Stimulated activated naive B cell treated with anti-CD40 and anti-IgM and Interleukin-4, amounts not matched to agents 10 μg/mL and 1 μg/mL and 100 μg/mL, for 72 hours (primary cell): ENCODE measurements at regions not wholly inside any gene's neighbourhood (a gene's known extent, or its start where the extent isn't known, plus 50 kb on each side); places are given as distances from the start of the nearest gene placed in this dataset.
"Not testable (repeated sequence)": the region's sequence is repeated elsewhere in the genome, so short reads cannot be mapped to it uniquely, and the experiment has no call there.

ENCODE experiments used
- ATAC-seq, 2 donors: fragments of 150-1000 bp; cut with Tn5 transposase; replicated peaks; 2 replicates each; pipeline ENCODE4 v1.10.0; 2021; ENCODE audit warnings: moderate library complexity in 1 of 2
- DNase-seq: peaks from one replicate; pipeline ENCODE4 v3.0.0; 2021
- H3K27ac Mint-ChIP-seq: one replicate; pipeline ENCODE4 v1.8.0; 2022; ENCODE audit warnings: mild to moderate bottlenecking, mixed read lengths
- H3K27me3 Mint-ChIP-seq, 2 donors: one replicate each; pipeline ENCODE4 v1.8.0; 2022; ENCODE audit warnings: mixed read lengths in 2 of 2
- H3K36me3 Mint-ChIP-seq, 2 donors: one replicate each; pipeline ENCODE4 v1.8.0; 2022; ENCODE audit warnings: mixed read lengths in 2 of 2, mild to moderate bottlenecking in 1 of 2
- H3K4me1 Mint-ChIP-seq, 2 donors: one replicate each; pipeline ENCODE4 v1.8.0; 2022; ENCODE audit warnings: mixed read lengths in 2 of 2, mild to moderate bottlenecking in 1 of 2
- H3K4me3 Mint-ChIP-seq, 2 donors: one replicate each; pipeline ENCODE4 v1.8.0; 2022; ENCODE audit warnings: mild to moderate bottlenecking in 2 of 2, mixed read lengths in 2 of 2, moderate library complexity in 1 of 2
- H3K9me3 Mint-ChIP-seq, 2 donors: one replicate each; pipeline ENCODE4 v1.8.0; 2022; ENCODE audit warnings: mixed read lengths in 2 of 2, mild to moderate bottlenecking in 1 of 2

GRCh38 chr3:164451072-164451910, 627.0 kb downstream of the SI start:
- H3K9me3 Mint-ChIP-seq, result peaks cover 0 to 12% of the 10 kb centered on the region in 2 donors
- H3K4me1 Mint-ChIP-seq, result no peaks in the 10 kb centered on the region
- no peaks in the 10 kb centered on the region for H3K27me3 Mint-ChIP-seq
- DNase-seq (no peak), ATAC-seq (no peak)
- no peaks in the 10 kb centered on the region for H3K36me3 Mint-ChIP-seq
- H3K4me3 Mint-ChIP-seq, result no peak overlapping the region
- H3K27ac Mint-ChIP-seq, result no peak overlapping the region

- no peaks in the 10 kb centered on the region for H3K27me3 Mint-ChIP-seq
- H3K36me3 Mint-ChIP-seq, result no peaks in the 10 kb centered on the region
- ATAC-seq (no peak), DNase-seq (no peak)
- no peak overlapping the region for H3K4me3 Mint-ChIP-seq
- H3K9me3 Mint-ChIP-seq, result peaks cover 0 to 14% of the 10 kb centered on the region in 2 donors
- no peaks in the 10 kb centered on the region for H3K4me1 Mint-ChIP-seq
- H3K27ac Mint-ChIP-seq, result no peak overlapping the region
These were observed 627.9 kb downstream of the SI start for GRCh38 chr3:164450276-164450905.

- Mint-ChIP-seq H3K4me1 (no peaks in the 10 kb centered on the region), H3K36me3 (no peaks in the 10 kb centered on the region), H3K9me3 (peaks cover 3% of the 10 kb centered on the region in 2 donors), H3K27me3 (no peaks in the 10 kb centered on the region), H3K27ac (no peak overlapping the region), H3K4me3 (no peak overlapping the region)
- no peak for DNase-seq
- no peak for ATAC-seq
These were observed 659.1 kb downstream of the SI start for GRCh38 chr3:164419220-164419619.

- no peak overlapping the region for H3K4me3 Mint-ChIP-seq
- ATAC-seq, result no peak
- no peak overlapping the region for H3K27ac Mint-ChIP-seq
- peaks cover 3% of the 10 kb centered on the region in 2 donors for H3K9me3 Mint-ChIP-seq
- no peaks in the 10 kb centered on the region for H3K27me3 Mint-ChIP-seq
- no peaks in the 10 kb centered on the region for H3K4me1 Mint-ChIP-seq
- no peak for DNase-seq
- no peaks in the 10 kb centered on the region for H3K36me3 Mint-ChIP-seq
These were observed 659.9 kb downstream of the SI start for GRCh38 chr3:164418414-164418813.

GRCh38 chr3:164417955-164418354, 660.3 kb downstream of the SI start:
- H3K36me3 Mint-ChIP-seq, result no peaks in the 10 kb centered on the region
- ATAC-seq, result no peak
- peaks cover 4 to 5% of the 10 kb centered on the region in 2 donors for H3K9me3 Mint-ChIP-seq
- H3K27me3 Mint-ChIP-seq, result no peaks in the 10 kb centered on the region
- no peak overlapping the region for H3K4me3 Mint-ChIP-seq
- DNase-seq, result no peak
- no peak overlapping the region for H3K27ac Mint-ChIP-seq
- no peaks in the 10 kb centered on the region for H3K4me1 Mint-ChIP-seq

- no peaks in the 10 kb centered on the region for H3K36me3 Mint-ChIP-seq
- no peak for DNase-seq
- H3K9me3 Mint-ChIP-seq, result peaks cover 5 to 9% of the 10 kb centered on the region in 2 donors
- no peak overlapping the region for H3K4me3 Mint-ChIP-seq
- no peaks in the 10 kb centered on the region for H3K27me3 Mint-ChIP-seq
- H3K27ac Mint-ChIP-seq, result no peak overlapping the region
- H3K4me1 Mint-ChIP-seq, result no peaks in the 10 kb centered on the region
- no peak for ATAC-seq
These were observed 661.6 kb downstream of the SI start for GRCh38 chr3:164416491-164417222.

GRCh38 chr3:164408326-164408725, 670.0 kb downstream of the SI start:
- Mint-ChIP-seq H3K36me3 (no peaks in the 10 kb centered on the region), H3K4me3 (no peak overlapping the region), H3K9me3 (peaks cover 7 to 17% of the 10 kb centered on the region in 2 donors), H3K4me1 (no peaks in the 10 kb centered on the region), H3K27ac (no peak overlapping the region), H3K27me3 (no peaks in the 10 kb centered on the region)
- ATAC-seq (no peak), DNase-seq (no peak)

- no peak overlapping the region for H3K4me3 Mint-ChIP-seq
- peaks cover 6 to 8% of the 10 kb centered on the region in 2 donors for H3K9me3 Mint-ChIP-seq
- H3K27me3 Mint-ChIP-seq, result no peaks in the 10 kb centered on the region
- DNase-seq, result no peak
- no peak overlapping the region for H3K27ac Mint-ChIP-seq
- H3K36me3 Mint-ChIP-seq, result no peaks in the 10 kb centered on the region
- no peaks in the 10 kb centered on the region for H3K4me1 Mint-ChIP-seq
- ATAC-seq, result no peak
These were observed 671.2 kb downstream of the SI start for GRCh38 chr3:164407111-164407510.

- no peaks in the 10 kb centered on the region for H3K27me3 Mint-ChIP-seq
- ATAC-seq, result no peak
- no peak overlapping the region for H3K27ac Mint-ChIP-seq
- H3K9me3 Mint-ChIP-seq, result peaks cover 4 to 8% of the 10 kb centered on the region in 2 donors
- no peaks in the 10 kb centered on the region for H3K4me1 Mint-ChIP-seq
- no peaks in the 10 kb centered on the region for H3K36me3 Mint-ChIP-seq
- no peak for DNase-seq
- no peak overlapping the region for H3K4me3 Mint-ChIP-seq
These were observed 672.0 kb downstream of the SI start for GRCh38 chr3:164406281-164406680.

GRCh38 chr3:164401923-164402322, 676.4 kb downstream of the SI start:
- no peak overlapping the region for H3K27ac Mint-ChIP-seq
- ATAC-seq (no peak), DNase-seq (no peak)
- H3K4me3 Mint-ChIP-seq, result no peak overlapping the region
- peaks cover 0 to 5% of the 10 kb centered on the region in 2 donors for H3K9me3 Mint-ChIP-seq
- H3K27me3 Mint-ChIP-seq, result no peaks in the 10 kb centered on the region
- H3K4me1 Mint-ChIP-seq, result no peaks in the 10 kb centered on the region
- H3K36me3 Mint-ChIP-seq, result no peaks in the 10 kb centered on the region

- not testable (repeated sequence) for H3K4me3 Mint-ChIP-seq, H3K9me3 Mint-ChIP-seq, H3K27ac Mint-ChIP-seq, H3K36me3 Mint-ChIP-seq, H3K4me1 Mint-ChIP-seq, DNase-seq, ATAC-seq, H3K27me3 Mint-ChIP-seq
These were observed 676.9 kb downstream of the SI start for GRCh38 chr3:164401440-164401839.

GRCh38 chr3:164397462-164397861, 680.8 kb downstream of the SI start:
- ATAC-seq (no peak), DNase-seq (no peak)
- Mint-ChIP-seq H3K9me3 (peaks cover 0 to 5% of the 10 kb centered on the region in 2 donors), H3K27ac (no peak overlapping the region), H3K4me3 (no peak overlapping the region), H3K27me3 (no peaks in the 10 kb centered on the region), H3K4me1 (no peaks in the 10 kb centered on the region), H3K36me3 (no peaks in the 10 kb centered on the region)

- H3K36me3 Mint-ChIP-seq, result no peaks in the 10 kb centered on the region
- no peak for ATAC-seq
- no peak overlapping the region for H3K27ac Mint-ChIP-seq
- DNase-seq, result no peak
- no peaks in the 10 kb centered on the region for H3K27me3 Mint-ChIP-seq
- peaks cover 0 to 3% of the 10 kb centered on the region in 2 donors for H3K9me3 Mint-ChIP-seq
- no peak overlapping the region for H3K4me3 Mint-ChIP-seq
- no peaks in the 10 kb centered on the region for H3K4me1 Mint-ChIP-seq
These were observed 685.1 kb downstream of the SI start for GRCh38 chr3:164393171-164393570.

- no peak for DNase-seq
- no peaks in the 10 kb centered on the region for H3K4me1 Mint-ChIP-seq
- no peaks in the 10 kb centered on the region for H3K36me3 Mint-ChIP-seq
- H3K27me3 Mint-ChIP-seq, result no peaks in the 10 kb centered on the region
- H3K9me3 Mint-ChIP-seq, result peaks cover 0 to 3% of the 10 kb centered on the region in 2 donors
- H3K27ac Mint-ChIP-seq, result no peak overlapping the region
- no peak for ATAC-seq
- H3K4me3 Mint-ChIP-seq, result no peak overlapping the region
These were observed 688.2 kb downstream of the SI start for GRCh38 chr3:164390046-164390445.
